ENCODE measurements at regions not wholly inside any gene's neighbourhood (a gene's known extent, or its start where the extent isn't known, plus 50 kb on each side); places are given as distances from the start of the nearest gene placed in this dataset.

GRCh38 chr16:79532785-79533184 is 67.8 kb downstream of the MAF start:
- no peak overlapping the region for H4K8ac ChIP-seq (ENCODE audit: low read length)
- H3K79me1 ChIP-seq (replicated peaks; ENCODE audit: low read length, poor library complexity, severe bottlenecking): no peaks in the 10 kb centered on the region
- no peak overlapping the region for H2BK15ac ChIP-seq (ENCODE audit: low read depth, poor library complexity, severe bottlenecking)
- H2BK5ac ChIP-seq (ENCODE audit: low read depth, low read length, poor library complexity, severe bottlenecking): no peak overlapping the region
- no peak overlapping the region for H3K23ac ChIP-seq (ENCODE audit: low read length in 2 of 2)
- H3K4me3 ChIP-seq (ENCODE audit: insufficient read depth in 1 of 2, low read depth in 1 of 2, low read length in 2 of 2): no peak overlapping the region
- no peak overlapping the region for H3K9ac ChIP-seq (ENCODE audit: low read length)
- H3K27ac ChIP-seq (ENCODE audit: low read length, poor library complexity, severe bottlenecking): no peak overlapping the region
- no peaks in the 10 kb centered on the region for H3K27me3 ChIP-seq (ENCODE audit: control insufficient read depth in 1 of 2, insufficient read depth in 1 of 2, low read length in 2 of 2)
- H3K18ac ChIP-seq (ENCODE audit: low read depth in 1 of 2, low read length in 2 of 2): no peak overlapping the region
- H2AK5ac ChIP-seq (ENCODE audit: low read length, severe bottlenecking): no peak overlapping the region
- DNase-seq: no peak
- H2BK120ac ChIP-seq (ENCODE audit: low read depth, low read length): no peak overlapping the region
- H3K4ac ChIP-seq (ENCODE audit: low read depth in 1 of 2, low read length in 2 of 2): no peak overlapping the region
- H4K91ac ChIP-seq (ENCODE audit: low read length): no peak overlapping the region
- H3K4me2 ChIP-seq (ENCODE audit: low read length, poor library complexity, severe bottlenecking): no peak overlapping the region
- no peak overlapping the region for H3K14ac ChIP-seq (ENCODE audit: low read length in 2 of 2)
- no peak overlapping the region for H2AFZ ChIP-seq (ENCODE audit: low read depth, low read length)
- 94% methylated on average over 2 of the region's 5 CpGs for WGBS
- H2BK12ac ChIP-seq (ENCODE audit: low read length in 2 of 2): no peak overlapping the region
- H3K36me3 ChIP-seq (ENCODE audit: control insufficient read depth in 1 of 2, insufficient read depth in 2 of 2, low read depth in 1 of 2, low read length in 2 of 2): no peaks in the 10 kb centered on the region
- H3K4me1 ChIP-seq (ENCODE audit: control insufficient read depth, insufficient read depth, low read depth, low read length): no peaks in the 10 kb centered on the region
- H3K9me3 ChIP-seq (ENCODE audit: control insufficient read depth, low read length): no peaks in the 10 kb centered on the region

GRCh38 chr16:79532273-79532672 is 68.3 kb downstream of the MAF start:
- Histone ChIP-seq H2BK15ac (ENCODE audit: low read depth, poor library complexity, severe bottlenecking) (no peak overlapping the region), H3K4me3 (ENCODE audit: insufficient read depth in 1 of 2, low read depth in 1 of 2, low read length in 2 of 2) (no peak overlapping the region), H2AK5ac (ENCODE audit: low read length, severe bottlenecking) (no peak overlapping the region), H3K27me3 (ENCODE audit: control insufficient read depth in 1 of 2, insufficient read depth in 1 of 2, low read length in 2 of 2) (no peaks in the 10 kb centered on the region), H2BK5ac (ENCODE audit: low read depth, low read length, poor library complexity, severe bottlenecking) (no peak overlapping the region), H4K91ac (ENCODE audit: low read length) (no peak overlapping the region), H2BK12ac (ENCODE audit: low read length in 2 of 2) (no peak overlapping the region), H3K4ac (ENCODE audit: low read depth in 1 of 2, low read length in 2 of 2) (no peak overlapping the region), H4K8ac (ENCODE audit: low read length) (no peak overlapping the region), H2AFZ (ENCODE audit: low read depth, low read length) (no peak overlapping the region), H3K14ac (ENCODE audit: low read length in 2 of 2) (no peak overlapping the region), H3K9me3 (ENCODE audit: control insufficient read depth, low read length) (no peaks in the 10 kb centered on the region), H3K36me3 (ENCODE audit: control insufficient read depth in 1 of 2, insufficient read depth in 2 of 2, low read depth in 1 of 2, low read length in 2 of 2) (no peaks in the 10 kb centered on the region), H3K4me2 (ENCODE audit: low read length, poor library complexity, severe bottlenecking) (no peak overlapping the region), H3K9ac (ENCODE audit: low read length) (no peak overlapping the region), H2BK120ac (ENCODE audit: low read depth, low read length) (no peak overlapping the region), H3K23ac (ENCODE audit: low read length in 2 of 2) (no peak overlapping the region), H3K18ac (ENCODE audit: low read depth in 1 of 2, low read length in 2 of 2) (no peak overlapping the region), H3K79me1 (replicated peaks; ENCODE audit: low read length, poor library complexity, severe bottlenecking) (no peaks in the 10 kb centered on the region), H3K4me1 (ENCODE audit: control insufficient read depth, insufficient read depth, low read depth, low read length) (no peaks in the 10 kb centered on the region), H3K27ac (ENCODE audit: low read length, poor library complexity, severe bottlenecking) (no peak overlapping the region)
- no peak for DNase-seq
- WGBS: 100% methylated on average over 1 of the region's 4 CpGs

GRCh38 chr16:79528338-79528737 is 72.2 kb downstream of the MAF start:
- Histone ChIP-seq H3K4ac (ENCODE audit: low read depth in 1 of 2, low read length in 2 of 2) (no peak overlapping the region), H3K4me2 (ENCODE audit: low read length, poor library complexity, severe bottlenecking) (no peak overlapping the region), H3K9me3 (ENCODE audit: control insufficient read depth, low read length) (no peaks in the 10 kb centered on the region), H2BK15ac (ENCODE audit: low read depth, poor library complexity, severe bottlenecking) (no peak overlapping the region), H3K4me1 (ENCODE audit: control insufficient read depth, insufficient read depth, low read depth, low read length) (no peaks in the 10 kb centered on the region), H2BK12ac (ENCODE audit: low read length in 2 of 2) (no peak overlapping the region), H4K91ac (ENCODE audit: low read length) (no peak overlapping the region), H2BK120ac (ENCODE audit: low read depth, low read length) (no peak overlapping the region), H3K18ac (ENCODE audit: low read depth in 1 of 2, low read length in 2 of 2) (no peak overlapping the region), H3K27ac (ENCODE audit: low read length, poor library complexity, severe bottlenecking) (no peak overlapping the region), H2BK5ac (ENCODE audit: low read depth, low read length, poor library complexity, severe bottlenecking) (no peak overlapping the region), H2AK5ac (ENCODE audit: low read length, severe bottlenecking) (no peak overlapping the region), H3K23ac (ENCODE audit: low read length in 2 of 2) (no peak overlapping the region), H3K9ac (ENCODE audit: low read length) (no peak overlapping the region), H3K4me3 (ENCODE audit: insufficient read depth in 1 of 2, low read depth in 1 of 2, low read length in 2 of 2) (no peak overlapping the region), H3K14ac (ENCODE audit: low read length in 2 of 2) (no peak overlapping the region), H3K36me3 (ENCODE audit: control insufficient read depth in 1 of 2, insufficient read depth in 2 of 2, low read depth in 1 of 2, low read length in 2 of 2) (no peaks in the 10 kb centered on the region), H4K8ac (ENCODE audit: low read length) (no peak overlapping the region), H2AFZ (ENCODE audit: low read depth, low read length) (no peak overlapping the region), H3K79me1 (replicated peaks; ENCODE audit: low read length, poor library complexity, severe bottlenecking) (no peaks in the 10 kb centered on the region), H3K27me3 (ENCODE audit: control insufficient read depth in 1 of 2, insufficient read depth in 1 of 2, low read length in 2 of 2) (peaks cover 0 to 4% of the 10 kb centered on the region in 2 experiments)
- WGBS: 100% methylated on average over 1 of the region's 2 CpGs
- no peak for DNase-seq

- Histone ChIP-seq H4K91ac (ENCODE audit: low read length) (no peak overlapping the region), H2AFZ (ENCODE audit: low read depth, low read length) (no peak overlapping the region), H3K9me3 (ENCODE audit: control insufficient read depth, low read length) (peaks cover 3% of the 10 kb centered on the region), H2BK12ac (ENCODE audit: low read length in 2 of 2) (no peak overlapping the region), H2BK120ac (ENCODE audit: low read depth, low read length) (no peak overlapping the region), H3K23ac (ENCODE audit: low read length in 2 of 2) (no peak overlapping the region), H4K8ac (ENCODE audit: low read length) (no peak overlapping the region), H3K18ac (ENCODE audit: low read depth in 1 of 2, low read length in 2 of 2) (no peak overlapping the region), H3K27ac (ENCODE audit: low read length, poor library complexity, severe bottlenecking) (no peak overlapping the region), H3K27me3 (ENCODE audit: control insufficient read depth in 1 of 2, insufficient read depth in 1 of 2, low read length in 2 of 2) (peaks cover 0 to 4% of the 10 kb centered on the region in 2 experiments), H3K4ac (ENCODE audit: low read depth in 1 of 2, low read length in 2 of 2) (no peak overlapping the region), H3K9ac (ENCODE audit: low read length) (no peak overlapping the region), H2BK15ac (ENCODE audit: low read depth, poor library complexity, severe bottlenecking) (no peak overlapping the region), H3K79me1 (replicated peaks; ENCODE audit: low read length, poor library complexity, severe bottlenecking) (no peaks in the 10 kb centered on the region), H3K4me2 (ENCODE audit: low read length, poor library complexity, severe bottlenecking) (no peak overlapping the region), H3K36me3 (ENCODE audit: control insufficient read depth in 1 of 2, insufficient read depth in 2 of 2, low read depth in 1 of 2, low read length in 2 of 2) (no peaks in the 10 kb centered on the region), H2AK5ac (ENCODE audit: low read length, severe bottlenecking) (no peak overlapping the region), H3K4me3 (ENCODE audit: insufficient read depth in 1 of 2, low read depth in 1 of 2, low read length in 2 of 2) (no peak overlapping the region), H3K14ac (ENCODE audit: low read length in 2 of 2) (no peak overlapping the region), H3K4me1 (ENCODE audit: control insufficient read depth, insufficient read depth, low read depth, low read length) (no peaks in the 10 kb centered on the region), H2BK5ac (ENCODE audit: low read depth, low read length, poor library complexity, severe bottlenecking) (no peak overlapping the region)
- 51% methylated on average over 7 of the region's 9 CpGs for WGBS
- no peak for DNase-seq
Measured at GRCh38 chr16:79523971-79524370, 76.6 kb downstream of the MAF start.
